NCI-H146 (cell line): ENCODE measurements at regions not wholly inside any gene's neighbourhood (a gene's known extent, or its start where the extent isn't known, plus 50 kb on each side); places are given as distances from the start of the nearest gene placed in this dataset.

Experiments used
- DNase-seq: peaks from one replicate; lab custom pipeline; 2025; lab: John Stamatoyannopoulos, UW

DNA sequence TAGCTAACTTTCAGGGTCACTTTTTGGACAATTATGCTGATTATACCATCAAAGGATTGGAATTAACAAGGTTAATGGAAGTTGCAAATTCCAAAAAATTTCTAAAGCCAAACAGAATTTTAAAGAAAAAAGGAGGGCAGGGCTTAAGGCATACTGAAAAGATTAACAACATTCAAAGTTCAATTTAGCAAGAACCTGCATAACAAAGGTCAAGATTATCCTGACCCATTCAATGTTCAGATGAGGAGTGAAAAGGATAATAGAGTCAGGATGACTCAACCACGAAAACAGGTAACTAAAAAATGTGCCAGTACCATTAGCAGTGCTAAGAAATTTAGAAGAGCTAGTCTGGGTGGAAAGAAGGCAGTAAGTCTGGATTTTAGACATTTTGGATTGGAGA lies 139.8 kb upstream of the HNMT start:
- DNase-seq: no peak

DNA sequence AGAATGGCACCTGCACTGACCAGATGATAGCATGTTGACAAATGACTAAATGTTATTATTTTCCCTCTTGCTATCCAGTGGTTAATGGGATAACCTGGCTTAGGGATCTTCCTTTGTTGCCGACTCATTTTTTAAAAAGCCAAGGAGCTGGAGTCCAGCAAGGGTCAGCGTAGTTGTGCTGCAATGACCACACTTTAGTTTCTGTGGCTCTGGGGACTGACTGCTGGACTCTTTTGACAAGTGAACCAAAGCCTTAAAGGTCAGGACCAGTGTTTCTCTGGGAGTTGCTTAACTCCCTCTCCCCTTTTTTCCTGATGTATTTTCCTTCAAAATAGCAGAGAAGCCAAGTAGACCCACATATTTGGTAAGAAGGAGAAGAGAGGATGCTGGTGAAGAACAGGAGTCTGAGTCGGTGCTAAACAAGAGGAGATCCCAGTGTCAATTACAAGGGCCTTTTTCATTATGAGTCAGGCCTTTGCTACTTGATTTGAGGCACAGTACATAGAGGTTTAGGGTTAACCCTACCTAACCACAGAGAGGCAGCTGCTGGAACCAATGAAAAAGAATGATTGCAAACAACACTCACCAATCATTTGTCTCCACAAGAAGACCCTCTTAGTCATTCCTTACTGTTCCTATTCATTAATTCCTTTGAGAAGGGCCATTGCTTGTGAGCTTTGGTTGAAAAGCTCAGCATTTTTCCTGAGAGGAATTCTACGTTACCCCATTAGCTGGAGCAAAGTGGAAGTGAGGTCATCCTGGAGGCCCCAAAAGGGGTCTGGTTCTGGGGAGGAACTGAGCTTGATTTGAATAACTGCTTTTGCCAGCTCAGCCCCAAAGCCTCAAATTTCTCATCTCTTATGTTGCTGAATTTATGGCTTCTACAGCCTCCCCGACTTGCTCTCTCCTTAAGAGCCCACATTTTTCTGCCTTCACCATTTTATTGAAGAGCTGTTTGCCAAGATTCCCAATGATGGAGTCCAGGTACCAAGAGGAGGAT lies 137.6 kb upstream of the HNMT start:
- DNase-seq: no peak

DNA sequence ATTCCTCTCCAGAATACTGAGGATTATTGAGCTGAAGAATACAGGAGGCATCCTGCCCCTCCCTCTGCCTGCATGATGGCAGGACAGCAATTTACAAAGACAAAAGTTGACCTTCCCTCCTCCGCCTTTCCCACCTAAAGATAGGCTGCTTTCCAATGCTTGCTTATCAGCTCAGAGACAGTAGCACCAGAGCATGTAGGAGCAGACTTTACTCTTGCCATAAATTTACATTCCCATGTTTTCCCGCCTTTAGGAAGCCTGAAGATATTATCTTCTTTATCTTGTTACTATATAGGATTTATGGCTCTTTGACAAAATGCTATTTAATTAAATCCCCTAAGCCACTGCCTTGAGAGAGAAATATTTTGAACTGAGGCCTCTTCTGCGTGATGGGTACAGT lies 135.6 kb upstream of the HNMT start:
- DNase-seq: no peak

DNA sequence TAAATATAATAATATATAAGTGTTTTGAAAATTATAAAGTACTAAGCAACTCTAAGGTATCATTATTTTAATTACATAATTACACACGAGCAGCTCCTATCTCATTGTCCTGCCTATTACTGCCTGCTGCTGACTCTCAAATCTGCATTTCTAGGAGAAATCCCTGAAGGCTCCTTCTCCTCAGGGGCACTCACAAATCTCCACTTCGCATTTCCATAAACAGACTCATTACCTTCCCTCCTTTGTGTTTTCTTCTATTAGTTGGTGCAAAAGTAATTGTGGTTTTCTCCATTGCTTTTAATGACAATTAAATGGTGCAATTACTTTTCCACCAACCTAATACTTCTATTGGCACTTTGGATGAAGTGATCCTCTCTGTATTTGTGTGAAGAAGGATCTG lies 135.0 kb upstream of the HNMT start:
- DNase-seq: peak; percentile 69

DNA sequence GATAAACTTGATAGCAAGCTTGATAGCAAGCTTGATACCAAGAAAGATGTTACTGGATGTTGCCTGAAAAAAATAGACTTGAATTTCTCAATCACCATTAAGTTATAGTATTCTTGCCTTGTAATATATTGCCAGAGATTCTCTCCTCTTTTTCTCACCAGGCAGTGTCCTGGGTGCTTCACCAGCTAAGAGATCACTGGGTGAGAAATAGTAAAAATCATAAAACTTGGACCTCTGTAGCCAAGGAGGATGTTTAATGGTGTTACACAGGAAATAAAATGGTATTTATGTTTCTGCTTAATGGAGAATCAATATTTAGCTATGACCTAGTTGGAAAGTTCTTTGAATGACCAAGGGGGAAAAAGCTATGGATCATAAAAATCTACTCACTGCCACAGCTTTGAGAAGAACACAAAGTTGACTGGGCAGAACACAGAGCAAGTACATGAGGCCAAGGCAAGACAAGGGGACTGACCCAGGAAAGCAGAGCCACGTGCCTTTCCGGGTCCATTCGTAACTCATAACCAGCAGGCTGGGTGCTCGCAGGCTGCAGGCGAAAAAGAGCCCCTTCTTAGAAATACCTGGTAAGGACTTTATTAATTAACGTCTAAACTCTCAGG lies 129.4 kb upstream of the HNMT start:
- no peak for DNase-seq

DNA sequence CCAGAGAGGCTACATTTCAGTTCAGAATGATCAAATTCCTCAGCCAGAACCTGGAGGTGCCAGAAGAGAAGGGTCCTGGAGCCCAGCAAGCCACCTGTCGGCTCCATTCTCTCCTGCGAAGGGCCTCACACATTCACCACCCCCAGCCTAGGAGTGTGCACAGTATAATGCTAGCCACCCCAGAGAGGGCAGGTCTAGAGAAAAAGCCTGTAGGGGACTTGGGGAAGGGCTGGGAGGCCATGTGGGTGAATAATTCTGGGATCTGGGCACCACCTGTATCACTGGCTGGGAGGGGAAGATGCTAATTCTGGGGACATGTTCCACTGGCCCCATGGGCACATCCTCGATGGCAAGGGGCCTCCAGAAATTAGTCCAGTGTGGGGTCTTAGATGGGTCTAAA lies 127.6 kb upstream of the HNMT start:
- DNase-seq: no peak

DNA sequence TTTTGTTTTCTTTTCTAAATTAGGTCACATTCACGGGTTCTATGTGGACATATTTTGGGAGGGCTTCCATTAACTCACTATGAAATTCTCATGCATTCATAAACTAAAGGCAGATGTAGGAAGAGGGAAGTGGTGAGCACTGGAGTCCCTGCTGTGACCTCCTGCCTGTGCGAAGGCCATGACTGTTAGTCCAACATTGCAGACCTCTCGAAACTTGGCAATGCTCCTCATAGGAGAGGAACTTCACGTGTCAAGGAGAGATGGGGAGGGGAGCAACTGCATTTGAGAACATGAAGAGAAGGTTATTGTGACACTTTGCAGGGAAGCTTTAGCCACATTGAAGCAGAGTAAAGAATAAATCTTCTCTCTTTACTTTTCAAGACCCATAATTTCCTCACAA lies 126.4 kb upstream of the HNMT start:
- peak; percentile 42 for DNase-seq

DNA sequence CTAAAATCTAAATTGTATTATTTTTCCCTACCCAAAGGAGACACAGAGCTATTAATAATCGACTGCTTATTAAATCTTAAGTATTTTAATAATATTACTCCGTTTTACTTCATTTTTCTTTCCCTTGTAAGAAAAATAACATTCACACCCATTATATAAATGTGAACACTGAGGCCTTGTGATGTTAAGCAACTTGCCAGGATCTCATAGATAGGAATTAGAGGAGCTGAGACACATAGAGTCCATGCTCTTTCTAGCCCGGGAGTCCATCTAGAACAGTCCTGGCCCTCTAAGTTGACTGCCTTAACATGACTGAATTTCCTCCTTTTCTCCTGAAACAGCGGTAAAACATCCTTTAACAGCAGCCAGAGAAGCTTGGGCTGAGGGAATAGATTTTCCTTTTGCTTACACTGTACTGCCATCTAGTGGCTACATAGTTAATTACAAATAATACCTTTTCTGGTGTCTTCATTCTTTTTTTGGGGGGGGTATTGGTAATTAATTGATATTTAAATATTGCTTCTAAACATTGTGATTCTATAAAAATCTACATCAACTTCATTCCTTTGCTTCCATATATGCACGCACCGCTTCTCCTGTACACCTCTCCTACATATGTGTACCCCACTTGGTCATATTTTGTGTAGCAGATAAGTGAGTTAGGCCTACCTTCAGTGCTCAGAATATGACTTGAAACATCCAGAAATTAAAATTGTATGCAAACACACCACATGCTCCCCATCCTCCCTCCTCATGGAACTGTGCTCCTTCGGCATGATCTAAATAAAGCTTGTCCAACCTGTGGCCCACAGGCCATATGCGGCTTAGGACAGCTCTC lies 125.8 kb upstream of the HNMT start:
- DNase-seq: peak; percentile 64

DNA sequence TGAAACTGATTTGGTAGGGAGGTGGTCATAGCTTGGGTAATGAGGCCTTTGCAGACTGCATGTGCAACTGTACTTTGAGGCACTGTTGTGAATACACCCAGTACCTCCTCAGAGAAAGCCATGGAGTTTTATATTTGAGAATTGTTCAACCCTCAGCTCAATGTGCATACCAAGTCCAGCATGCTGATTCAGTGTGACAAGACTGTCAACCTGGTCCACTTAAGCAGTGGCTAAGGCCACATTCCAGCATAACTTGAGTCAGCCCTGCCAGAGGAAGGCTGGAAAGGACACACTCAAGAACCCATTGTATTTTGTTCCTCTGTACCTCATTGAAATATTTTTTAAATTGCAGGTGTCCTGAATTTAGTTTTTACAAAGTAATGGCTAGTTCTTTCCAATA lies 121.8 kb upstream of the HNMT start:
- DNase-seq: no peak

DNA sequence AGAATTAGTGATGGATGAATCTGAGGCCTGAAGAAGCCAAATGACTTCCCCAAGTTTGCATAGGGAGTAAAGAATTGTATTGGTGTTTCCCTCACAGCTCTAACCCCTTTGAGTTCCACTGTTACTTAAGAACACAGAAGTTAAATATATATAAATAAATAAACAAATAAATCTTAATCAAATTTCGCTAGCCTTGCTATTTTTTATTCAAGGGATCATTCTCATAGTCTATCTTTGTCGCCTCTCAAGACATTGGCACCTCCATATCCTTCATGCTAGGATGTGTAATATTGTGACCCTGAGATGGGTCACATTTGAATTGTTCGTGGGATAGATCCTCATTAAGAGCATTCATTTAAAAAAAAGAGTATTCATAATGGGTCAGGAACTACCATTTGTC lies 121.3 kb upstream of the HNMT start:
- DNase-seq: no peak

DNA sequence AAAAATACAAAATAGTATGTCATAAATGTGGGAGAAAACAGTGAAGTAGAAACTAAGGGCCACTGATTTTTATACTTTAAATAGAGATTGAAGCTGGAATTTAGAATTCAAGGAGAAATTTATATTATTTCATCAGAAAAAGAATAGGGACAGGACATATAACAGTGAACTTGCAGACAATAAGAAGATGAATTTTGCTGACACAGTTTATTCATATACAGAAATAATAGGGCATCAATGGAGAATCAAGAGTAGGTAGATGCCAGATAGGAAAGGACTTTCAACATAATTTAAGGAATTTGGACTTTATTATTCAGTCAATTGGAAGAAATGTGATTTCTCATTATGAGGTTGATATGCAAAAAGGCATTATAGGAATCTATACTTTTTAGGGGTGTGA lies 118.9 kb upstream of the HNMT start:
- DNase-seq: no peak

DNA sequence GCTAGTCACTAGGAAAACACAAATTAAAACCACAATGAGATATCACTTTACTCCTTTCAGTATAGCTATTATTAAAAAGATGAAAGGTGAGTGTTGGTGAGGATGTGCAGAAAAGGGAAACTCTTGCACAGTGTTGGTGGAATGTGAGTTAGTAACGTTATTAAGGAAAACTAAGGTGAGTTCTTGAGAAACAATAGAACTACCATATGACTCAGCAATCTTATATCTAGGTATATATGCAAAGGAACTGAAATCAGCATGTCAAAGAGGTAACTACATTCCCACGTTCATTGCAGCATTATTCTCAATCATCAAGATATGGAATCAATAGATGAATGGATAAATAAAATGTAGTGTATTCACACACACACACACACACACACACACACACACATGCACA lies 117.3 kb upstream of the HNMT start:
- no peak for DNase-seq

DNA sequence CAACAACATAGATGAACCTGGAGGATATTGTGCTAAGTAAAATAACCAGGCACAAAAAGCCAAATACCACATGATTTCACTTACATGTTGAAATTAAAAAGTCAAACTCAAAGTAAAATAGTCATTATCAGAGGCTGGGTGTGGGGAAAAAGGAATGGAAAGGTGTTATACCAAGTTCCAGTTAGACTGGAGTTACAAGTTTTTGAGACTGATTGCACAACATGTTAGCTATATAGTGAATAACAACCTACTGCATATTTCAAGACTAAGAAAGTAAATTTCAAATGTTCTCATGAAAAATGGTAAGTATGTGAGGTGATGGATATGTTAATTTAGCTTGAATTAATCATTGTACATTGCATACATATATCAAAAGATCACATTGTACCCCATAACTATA lies 116.8 kb upstream of the HNMT start:
- no peak for DNase-seq

DNA sequence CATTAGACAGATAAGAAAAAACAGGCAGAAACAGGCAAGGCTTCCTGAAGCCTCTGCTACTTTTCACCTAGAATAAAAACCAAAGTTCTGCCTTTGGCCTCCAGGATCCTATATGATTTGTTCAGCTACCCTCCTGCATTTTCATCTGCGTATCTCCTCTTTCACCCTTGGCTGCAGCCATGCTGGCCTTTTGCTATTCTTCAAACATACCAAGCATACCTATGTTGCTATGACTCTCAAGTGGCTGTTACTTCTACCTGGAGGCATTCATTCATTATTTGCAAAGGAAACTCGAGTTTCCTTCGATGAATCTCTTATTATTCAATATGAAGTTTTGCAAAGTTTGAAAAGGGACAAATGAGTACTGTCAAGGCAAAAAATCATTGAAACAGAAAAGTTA lies 106.4 kb upstream of the HNMT start:
- no peak for DNase-seq

DNA sequence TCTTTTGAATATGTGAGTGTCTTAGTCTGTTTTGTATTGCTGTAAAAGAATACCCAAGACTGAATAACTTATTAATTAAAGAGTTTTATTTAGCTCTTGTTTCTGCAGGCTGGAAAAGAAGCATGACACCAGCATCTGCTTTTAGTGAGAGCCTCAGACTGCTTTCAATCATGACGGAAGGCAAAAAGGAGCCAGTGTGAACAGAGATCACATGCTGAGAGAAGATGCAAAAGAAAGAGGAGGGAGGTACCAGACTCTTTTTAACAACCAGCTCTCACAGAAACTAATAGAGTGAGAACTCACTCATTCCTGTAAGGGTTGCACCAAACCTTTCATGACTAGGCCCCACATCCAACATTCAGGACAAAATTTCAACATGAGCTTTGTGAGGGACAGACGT lies 101.6 kb upstream of the HNMT start:
- DNase-seq: no peak

DNA sequence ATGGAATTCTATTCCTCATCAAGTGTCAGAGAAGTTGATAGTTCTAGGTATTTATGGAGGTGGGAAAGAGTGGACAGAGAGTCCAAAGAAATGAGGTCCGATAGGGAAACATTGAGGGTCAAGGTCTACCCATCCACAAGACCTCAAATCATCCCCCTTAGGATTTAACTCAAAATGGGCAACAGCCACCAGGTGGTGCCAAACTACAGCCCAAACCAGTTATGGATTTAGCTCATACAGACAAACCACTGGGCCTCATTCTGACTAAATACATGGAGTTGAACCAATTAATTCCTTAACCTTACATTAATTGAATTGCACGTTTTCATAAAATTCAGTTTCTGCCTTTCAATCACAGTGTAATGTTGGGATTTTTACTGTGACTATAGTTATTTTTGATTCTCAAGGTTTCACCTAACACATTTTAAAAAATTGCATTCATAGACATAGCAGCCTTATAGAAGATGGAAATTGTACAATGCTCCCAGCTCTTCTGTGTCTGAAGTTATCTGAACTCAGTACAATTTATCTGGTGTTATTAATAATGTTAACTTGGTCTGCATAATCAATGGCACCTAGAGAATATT lies 98.2 kb upstream of the HNMT start:
- DNase-seq: peak; percentile 81

DNA sequence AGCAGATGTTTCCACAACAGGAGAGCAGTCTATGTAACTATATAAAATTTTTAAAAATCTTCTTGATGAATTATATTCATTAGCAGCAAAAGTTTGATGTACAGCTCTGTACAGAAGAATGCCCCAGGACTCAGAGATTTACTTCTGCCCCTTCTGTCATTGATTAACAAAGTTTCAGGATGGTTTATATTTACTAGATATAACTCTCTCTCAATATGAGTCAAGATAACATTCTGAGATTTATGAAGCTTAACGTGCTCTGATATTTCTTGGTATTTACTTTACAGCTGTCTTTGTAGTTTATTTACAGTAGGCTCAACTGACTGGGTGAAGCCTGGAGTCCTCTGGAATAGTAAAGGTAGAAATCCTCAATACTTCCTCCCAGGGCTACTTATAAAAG lies 93.6 kb upstream of the HNMT start:
- DNase-seq: no peak

DNA sequence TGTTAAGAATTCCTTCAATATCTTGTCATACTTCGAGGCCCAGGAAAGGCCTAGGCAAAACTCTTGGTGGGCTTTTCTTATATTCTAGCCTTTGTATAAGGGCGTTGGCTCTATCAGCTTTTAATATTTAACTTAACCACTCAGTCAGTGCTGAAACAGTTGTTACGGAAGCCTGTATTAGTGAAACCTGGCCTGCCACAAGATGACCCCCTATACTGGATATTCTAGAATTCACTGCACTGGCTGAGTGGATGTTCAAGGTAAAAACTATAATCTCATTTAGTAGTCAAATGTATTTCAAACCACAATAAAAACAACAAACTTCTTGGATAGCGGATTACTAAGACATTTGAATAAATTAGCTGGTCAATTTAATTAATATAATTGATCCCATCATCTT lies 91.7 kb upstream of the HNMT start:
- no peak for DNase-seq

DNA sequence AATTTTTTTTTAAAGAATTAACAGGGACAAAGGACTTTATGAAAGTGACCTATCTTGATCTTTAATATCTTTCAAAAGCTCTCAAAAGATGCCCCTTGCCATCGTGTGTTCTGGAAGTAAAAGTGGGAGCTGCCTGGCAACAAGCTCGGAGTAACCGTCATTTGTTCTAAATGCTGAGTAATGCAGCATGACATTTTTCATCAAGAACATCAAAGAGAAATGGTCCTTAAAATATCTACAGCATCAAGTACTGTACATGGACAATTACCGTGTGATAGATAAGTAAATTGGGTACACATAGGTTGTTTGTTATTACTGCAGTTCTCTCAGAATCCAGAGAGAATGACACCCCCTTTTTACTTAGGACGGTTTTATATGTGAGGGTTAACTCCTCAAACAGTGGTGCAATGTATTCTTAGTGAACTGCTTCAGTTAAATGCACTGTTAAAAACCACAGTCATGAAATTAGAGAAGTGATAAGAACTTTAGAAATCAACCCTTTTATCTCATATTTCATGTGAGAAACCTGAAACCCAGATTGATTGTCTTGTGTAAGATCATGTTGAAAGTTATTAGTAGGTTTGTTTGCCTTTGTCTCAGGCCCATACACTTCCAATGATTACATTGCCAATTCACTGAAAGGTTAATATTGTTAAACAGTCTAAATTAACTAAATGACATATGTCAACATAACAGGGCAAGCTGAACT lies 90.6 kb upstream of the HNMT start:
- peak; percentile 90 for DNase-seq

DNA sequence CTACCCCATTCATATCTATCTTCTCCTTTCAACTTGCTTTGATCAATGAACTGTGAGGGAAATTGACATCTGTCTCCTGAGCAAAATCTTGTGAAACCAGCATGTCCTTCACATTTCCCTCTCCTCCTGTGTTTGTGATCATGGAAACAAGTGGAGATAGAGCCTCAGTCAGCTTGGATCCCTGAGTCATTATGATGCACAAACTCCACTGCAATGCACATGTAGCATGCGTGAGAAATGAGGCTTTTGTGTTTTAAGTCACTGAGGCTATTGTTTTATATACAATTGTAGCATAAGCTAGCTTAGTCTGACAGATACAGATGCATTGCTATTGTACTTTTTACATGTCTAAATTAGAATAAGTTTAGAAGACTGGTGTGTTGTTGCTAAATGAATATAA lies 85.2 kb upstream of the HNMT start:
- no peak for DNase-seq

DNA sequence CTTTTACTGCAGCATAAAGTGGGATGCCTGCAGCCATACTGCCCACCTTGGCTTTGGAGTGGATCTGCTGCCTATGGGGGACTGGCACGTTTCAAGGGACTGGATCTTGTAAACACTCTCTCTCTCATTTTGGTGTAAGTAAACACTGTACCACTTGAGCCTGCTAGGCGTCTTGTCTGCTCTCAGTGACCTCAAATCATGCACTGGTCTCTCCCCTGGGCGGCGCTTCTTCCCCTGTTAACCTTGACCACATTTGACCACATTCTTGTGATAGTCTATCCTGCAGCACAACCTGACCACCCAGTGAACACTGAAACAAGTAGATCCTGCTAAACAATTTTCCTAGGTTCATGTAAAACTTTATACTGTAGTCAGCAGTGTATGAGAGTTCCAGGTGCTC lies 82.6 kb upstream of the HNMT start:
- DNase-seq: no peak
